H1 (cell line): ENCODE measurements at regions not wholly inside any gene's neighbourhood (a gene's known extent, or its start where the extent isn't known, plus 50 kb on each side); places are given as distances from the start of the nearest gene placed in this dataset.

Source experiments
- CTCF ChIA-PET: fragments of 300-600 bp; sonication (Branson Sonifier 250); formaldehyde crosslinking; loops from one replicate; lab custom pipeline; 2021; ENCODE audit not compliant: partially characterized antibody; lab: Charles Lee
- POLR2A ChIA-PET: fragments of 300-600 bp; sonication (Branson Sonifier 250); formaldehyde crosslinking; loops from one replicate; lab custom pipeline; 2021; ENCODE audit warnings: inconsistent platforms; ENCODE audit not compliant: partially characterized antibody; lab: Charles Lee
- DNase-seq, 2 experiments: peaks; one replicate each; pipeline versions ENCODE4 v3.0.0 to v3.0.0-alpha.2; 2010 to 2022; ENCODE audit warnings: low spot score in 2 of 2, low read depth in 1 of 2, mixed read lengths in 1 of 2
- FAIRE-seq: peaks from 2 replicates; lab custom pipeline; 2011; peaks lifted over from hg19 to GRCh38; lab: Jason Lieb, UNC
- H2AFZ ChIP-seq: 2 replicates; pipeline ENCODE4 v1.8.1; 2012; ENCODE audit warnings: low read length, inconsistent platforms
- H2AK5ac ChIP-seq: 2 replicates; pipeline ENCODE4 v1.6.1; 2013; ENCODE audit warnings: low read depth, low read length
- H2BK120ac ChIP-seq: replicated peaks from 2 replicates; pipeline ENCODE3; 2013; ENCODE audit warnings: low read depth, low read length, inconsistent platforms
- H2BK12ac ChIP-seq: 2 replicates; pipeline ENCODE4 v1.6.1; 2013; ENCODE audit warnings: low read depth, low read length
- H2BK15ac ChIP-seq: 2 replicates; pipeline ENCODE4 v1.6.1; 2013; ENCODE audit warnings: low read length
- H2BK20ac ChIP-seq: 2 replicates; pipeline ENCODE4 v1.6.1; 2013; ENCODE audit warnings: low read length
- H2BK5ac ChIP-seq: 2 replicates; pipeline ENCODE4 v1.6.1; 2013; ENCODE audit warnings: low read depth, low read length
- H3K14ac ChIP-seq: 2 replicates; pipeline ENCODE4 v1.6.1; 2013; ENCODE audit warnings: inconsistent platforms; ENCODE audit not compliant: insufficient read length
- H3K18ac ChIP-seq: 2 replicates; pipeline ENCODE4 v1.6.1; 2013; ENCODE audit warnings: low read length; ENCODE audit errors: extremely low read depth
- H3K23ac ChIP-seq: 2 replicates; pipeline ENCODE4 v1.6.1; 2013; ENCODE audit warnings: inconsistent platforms; ENCODE audit not compliant: insufficient read length
- H3K23me2 ChIP-seq: 2 replicates; pipeline ENCODE4 v1.6.1; 2013; ENCODE audit warnings: low read depth, low read length
- H3K27ac ChIP-seq: 2 replicates; pipeline ENCODE4 v1.6.1; 2011; ENCODE audit warnings: low read depth, low read length, inconsistent platforms
- H3K27me3 ChIP-seq, 4 experiments: replicated peaks in 1 of 4; 1 replicate in 1 of 4; 2 replicates in 3 of 4; pipeline versions ENCODE4 v1.6.1 to v1.8.1; 2011 to 2013; ENCODE audit warnings: low read length in 3 of 4, mild to moderate bottlenecking in 3 of 4, inconsistent platforms in 2 of 4, mixed read lengths in 2 of 4, moderate library complexity in 1 of 4; ENCODE audit not compliant: control insufficient read depth in 3 of 4, insufficient read depth in 3 of 4; ENCODE audit errors: extremely low read depth in 1 of 4
- H3K36me3 ChIP-seq, 4 experiments: 2 replicates each; pipeline versions ENCODE4 v1.6.1 to v1.8.1; 2011 to 2013; ENCODE audit warnings: mild to moderate bottlenecking in 4 of 4, low read length in 3 of 4, moderate library complexity in 2 of 4, control low read depth in 1 of 4, inconsistent platforms in 1 of 4; ENCODE audit not compliant: insufficient read depth in 4 of 4, control insufficient read depth in 2 of 4
- H3K4ac ChIP-seq: replicated peaks from 2 replicates; pipeline ENCODE3; 2013; ENCODE audit warnings: low read length, low read depth, mixed read lengths, inconsistent platforms; ENCODE audit not compliant: insufficient read length
- H3K4me1 ChIP-seq, 4 experiments: replicated peaks in 1 of 4; 1 replicate in 1 of 4; 2 replicates in 3 of 4; pipeline versions ENCODE4 v1.6.1 to v1.8.1; 2011 to 2013; ENCODE audit warnings: low read length in 3 of 4, inconsistent platforms in 2 of 4, mixed read lengths in 1 of 4; ENCODE audit not compliant: insufficient read depth in 4 of 4, control insufficient read depth in 3 of 4
- H3K4me2 ChIP-seq, 2 experiments: 2 replicates each; pipeline versions ENCODE4 v1.6.1 to v1.8.1; 2011 to 2013; ENCODE audit warnings: low read depth in 2 of 2, low read length in 2 of 2, control low read depth in 1 of 2, inconsistent platforms in 1 of 2, mild to moderate bottlenecking in 1 of 2; ENCODE audit not compliant: insufficient read depth in 1 of 2
- H3K4me3 ChIP-seq, 4 experiments: fragments of 200-600, 300-600 bp in 1 of 4; sonication (generic), shearing (Covaris generic), sonication (Bioruptor Twin) in 1 of 4; 2 replicates each; pipeline versions ENCODE4 v1.5.1 to v1.8.1; 2011 to 2016; ENCODE audit warnings: low read length in 4 of 4, low read depth in 3 of 4, control low read depth in 2 of 4, inconsistent platforms in 2 of 4, mild to moderate bottlenecking in 2 of 4, mixed read lengths in 1 of 4, moderate library complexity in 1 of 4; ENCODE audit not compliant: insufficient read depth in 2 of 4; ENCODE audit errors: extremely low read depth in 1 of 4
- H3K56ac ChIP-seq: replicated peaks from 2 replicates; pipeline ENCODE3; 2013; ENCODE audit warnings: low read depth, mild to moderate bottlenecking, mixed read lengths, low read length, inconsistent platforms; ENCODE audit not compliant: insufficient read length
- H3K79me1 ChIP-seq: 2 replicates; pipeline ENCODE4 v1.6.1; 2013; ENCODE audit warnings: low read depth, low read length, control low read depth
- H3K79me2 ChIP-seq, 2 experiments: 2 replicates each; pipeline versions ENCODE4 v1.6.1 to v1.8.1; 2012 to 2013; ENCODE audit warnings: low read length in 2 of 2, mild to moderate bottlenecking in 2 of 2, inconsistent platforms in 1 of 2; ENCODE audit not compliant: insufficient read depth in 2 of 2, control insufficient read depth in 1 of 2
- H3K9ac ChIP-seq, 4 experiments: replicated peaks in 1 of 4; 1 replicate in 1 of 4; 2 replicates in 3 of 4; pipeline versions ENCODE4 v1.6.1 to v1.8.1; 2011 to 2013; ENCODE audit warnings: low read depth in 3 of 4, low read length in 3 of 4, control low read depth in 2 of 4, mild to moderate bottlenecking in 2 of 4, moderate library complexity in 2 of 4, inconsistent platforms in 1 of 4; ENCODE audit errors: extremely low read depth in 1 of 4
- H3K9me3 ChIP-seq, 2 experiments: 2 replicates each; pipeline versions ENCODE4 v1.6.1 to v1.8.1; 2012 to 2013; ENCODE audit warnings: mild to moderate bottlenecking in 2 of 2, moderate library complexity in 2 of 2, control low read depth in 1 of 2, inconsistent platforms in 1 of 2, low read depth in 1 of 2, low read length in 1 of 2, mixed read lengths in 1 of 2; ENCODE audit not compliant: insufficient read depth in 2 of 2
- H4K20me1 ChIP-seq, 2 experiments: replicated peaks in 1 of 2; 2 replicates each; pipeline versions ENCODE3 to v1.8.1; 2011 to 2013; ENCODE audit warnings: inconsistent platforms in 2 of 2, low read length in 2 of 2, mild to moderate bottlenecking in 1 of 2; ENCODE audit not compliant: insufficient read depth in 2 of 2, control insufficient read depth in 1 of 2
- H4K5ac ChIP-seq: 2 replicates; pipeline ENCODE4 v1.6.1; 2013; ENCODE audit warnings: low read length, low read depth, mixed read lengths, inconsistent platforms; ENCODE audit not compliant: insufficient read length
- H4K8ac ChIP-seq: 2 replicates; pipeline ENCODE4 v1.8.0; 2013; ENCODE audit warnings: mild to moderate bottlenecking, moderate library complexity, low read length, inconsistent platforms; ENCODE audit not compliant: insufficient read depth; ENCODE audit errors: extremely low read depth
- H4K91ac ChIP-seq: replicated peaks from 2 replicates; pipeline ENCODE3; 2013; ENCODE audit warnings: low read length, mixed read lengths, inconsistent platforms; ENCODE audit not compliant: insufficient read length
- ASH2L ChIP-seq: fragments of 200-600, 300-600 bp; sonication (generic); IDR thresholded peaks from one replicate; pipeline ENCODE4 v1.7.1; 2017; ENCODE audit warnings: low read length
- ATF3 ChIP-seq: IDR thresholded peaks from 2 replicates; pipeline ENCODE4 v1.6.1; 2011; ENCODE audit warnings: low read depth, mild to moderate bottlenecking, low read length; ENCODE audit not compliant: insufficient read depth
- CEBPB ChIP-seq: IDR thresholded peaks from 2 replicates; pipeline ENCODE4 v1.6.1; 2012; ENCODE audit warnings: low read depth, low read length
- EGR1 ChIP-seq: IDR thresholded peaks from 2 replicates; pipeline ENCODE4 v1.6.1; 2011; ENCODE audit warnings: low read depth, low read length, borderline replicate concordance
- HDAC2 ChIP-seq, 2 experiments: fragments of 300-600 bp in 1 of 2; sonication (generic) in 1 of 2; IDR thresholded peaks; 2 replicates each; pipeline ENCODE4 v1.6.1; 2011 to 2012; ENCODE audit warnings: low read depth in 2 of 2, low read length in 2 of 2, mild to moderate bottlenecking in 2 of 2, moderate library complexity in 2 of 2, borderline replicate concordance in 1 of 2, inconsistent platforms in 1 of 2
- KDM1A ChIP-seq: fragments of 200-600, 300-600 bp; sonication (generic); IDR thresholded peaks from 2 replicates; pipeline ENCODE4 v1.7.1; 2016; ENCODE audit warnings: mild to moderate bottlenecking, low read length, borderline replicate concordance
- RXRA ChIP-seq: IDR thresholded peaks from 2 replicates; pipeline ENCODE4 v1.6.1; 2011; ENCODE audit warnings: low read depth, mild to moderate bottlenecking, low read length, moderate library complexity; ENCODE audit not compliant: insufficient read depth
- SUZ12 ChIP-seq: fragments of 200-600 bp; sonication (generic); IDR thresholded peaks from 2 replicates; pipeline ENCODE4 v1.6.1; 2012; ENCODE audit warnings: mild to moderate bottlenecking, inconsistent platforms, low read length, moderate library complexity, mixed read lengths
- TAF1 ChIP-seq: IDR thresholded peaks from 2 replicates; pipeline ENCODE4 v1.6.1; 2011; ENCODE audit warnings: mild to moderate bottlenecking, low read depth, low read length
- TAF7 ChIP-seq: optimal IDR thresholded peaks from 2 replicates; pipeline ENCODE3; 2011; ENCODE audit warnings: low read depth, mild to moderate bottlenecking, inconsistent platforms, low read length, moderate library complexity, borderline replicate concordance
- TBP ChIP-seq: IDR thresholded peaks from 2 replicates; pipeline ENCODE4 v1.6.1; 2011; ENCODE audit warnings: low read depth, low read length, improper control_type of control experiment
- WGBS, 2 experiments: shearing (Covaris generic) in 1 of 2; methylation state at CpG; one replicate each; pipeline versions ENCODE4 v1.1.6 to v1.1.7; 2013 to 2015; ENCODE audit warnings: low lambda C conversion rate in 2 of 2, mixed read lengths in 2 of 2, inconsistent platforms in 1 of 2, low coverage in 1 of 2, missing lambda C conversion rate in 1 of 2; ENCODE audit not compliant: insufficient replicate concordance in 2 of 2, insufficient coverage in 1 of 2, insufficient read length in 1 of 2; ENCODE audit errors: extremely low coverage in 1 of 2, missing lambda C conversion rate in 1 of 2; 5-methylcytosine and 5-hydroxymethylcytosine counted together

GRCh38 chr10:130857631-130858295 is 453.8 kb downstream of the TCERG1L start:
- Histone ChIP-seq H3K4ac (no peak overlapping the region), H2BK12ac (no peak overlapping the region), H2BK5ac (no peak overlapping the region), H3K9ac (no peak overlapping the region), H2BK120ac (no peak overlapping the region), H3K9me3 (peaks cover 7 to 8% of the 10 kb centered on the region in 2 experiments; a peak in 3 of 4 replicates), H4K20me1 (no peaks in the 10 kb centered on the region), H3K4me2 (no peak overlapping the region), H3K14ac (no peak overlapping the region), H3K4me1 (no peaks in the 10 kb centered on the region), H2AK5ac (no peak overlapping the region), H3K56ac (no peak overlapping the region), H3K27me3 (no peaks in the 10 kb centered on the region), H3K36me3 (no peaks in the 10 kb centered on the region), H2BK20ac (no peak overlapping the region), H3K4me3 (no peak overlapping the region), H3K79me2 (no peaks in the 10 kb centered on the region), H3K79me1 (no peaks in the 10 kb centered on the region), H3K23me2 (no peaks in the 10 kb centered on the region), H4K5ac (no peak overlapping the region), H3K18ac (no peak overlapping the region), H3K23ac (no peak overlapping the region), H2AFZ (no peak overlapping the region), H4K8ac (no peak overlapping the region), H2BK15ac (no peak overlapping the region), H3K27ac (no peak overlapping the region), H4K91ac (no peak overlapping the region)
- DNase-seq (peak in 1 of 2 experiments; percentile 14), FAIRE-seq (no peak)
- POLR2A ChIA-PET, result no interaction called here
- CTCF ChIA-PET, result no interaction called here
- WGBS, 2 experiments, result 94% methylated on average over 8 of the region's 9 CpGs; no CpG with 5 or more reads in 1 of the 2 experiments
- TF ChIP-seq ASH2L (no peak), TBP (no peak), RXRA (no peak), ATF3 (no peak), KDM1A (no peak), SUZ12 (no peak), TAF1 (no peak), EGR1 (no peak), TAF7 (no peak), HDAC2 (IDR thresholded peaks at IDR 0.05; ENCODE audit: borderline replicate concordance in 1 of 2, low read depth in 2 of 2, low read length in 2 of 2) (no peak), CEBPB (no peak)
